Astrocyte of the hippocampus (primary cell): ENCODE measurements at regions not wholly inside any gene's neighbourhood (a gene's known extent, or its start where the extent isn't known, plus 50 kb on each side); places are given as distances from the start of the nearest gene placed in this dataset.

Experiments used
- DNase-seq: peaks from one replicate; pipeline ENCODE4 v3.0.0; 2011; ENCODE audit warnings: low read depth, low spot score

DNA sequence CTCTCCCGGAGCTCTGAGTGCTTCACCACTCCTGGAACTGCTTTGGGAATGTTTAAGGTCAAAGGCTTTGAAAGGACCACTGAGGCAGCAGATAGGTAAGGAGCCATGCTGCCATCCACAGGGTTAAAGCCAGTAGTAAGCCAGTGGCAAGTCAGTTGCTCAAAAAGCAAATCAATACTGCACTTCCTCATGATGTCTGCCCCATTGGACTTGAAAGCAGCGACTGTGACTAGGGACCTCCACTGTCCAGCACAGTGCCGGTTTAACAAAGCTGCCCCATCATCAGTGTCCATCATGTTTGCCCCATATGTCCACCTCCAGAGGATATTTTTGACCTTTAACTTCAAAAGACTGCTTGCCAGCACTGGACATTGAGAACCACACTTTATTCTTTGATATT is 49.9 kb upstream of the FGF13 start:
- no peak for DNase-seq
